HG03064 (cell line): ENCODE measurements at regions not wholly inside any gene's neighbourhood (a gene's known extent, or its start where the extent isn't known, plus 50 kb on each side); places are given as distances from the start of the nearest gene placed in this dataset.
"Not testable (repeated sequence)": the region's sequence is repeated elsewhere in the genome, so short reads cannot be mapped to it uniquely, and the experiment has no call there.

Experiments used
- ATAC-seq: cut with Tn5 transposase; IDR thresholded peaks from one replicate; pipeline ENCODE4 v1.9.1; 2021; ENCODE audit warnings: low read depth; ENCODE audit not compliant: unreplicated experiment

- ATAC-seq = no peak
Observed at GRCh38 chr11:115616971-115617370, 112.8 kb upstream of the CADM1 start.

- no peak for ATAC-seq
Observed at GRCh38 chr11:115613986-115614632, 109.9 kb upstream of the CADM1 start.

- no peak for ATAC-seq
Observed at GRCh38 chr11:115613004-115613403, 108.8 kb upstream of the CADM1 start.

- ATAC-seq = no peak
Observed at GRCh38 chr11:115612046-115612730, 108.0 kb upstream of the CADM1 start.

- ATAC-seq = no peak
Observed at GRCh38 chr11:115611343-115611742, 107.1 kb upstream of the CADM1 start.

- no peak for ATAC-seq
Observed at GRCh38 chr11:115610908-115611307, 106.7 kb upstream of the CADM1 start.

GRCh38 chr11:115610234-115610633 is 106.0 kb upstream of the CADM1 start:
- ATAC-seq = not testable (repeated sequence)

- no peak for ATAC-seq
Observed at GRCh38 chr11:115608976-115609375, 104.8 kb upstream of the CADM1 start.

- no peak for ATAC-seq
Observed at GRCh38 chr11:115607621-115608221, 103.5 kb upstream of the CADM1 start.

- no peak for ATAC-seq
Observed at GRCh38 chr11:115606498-115607220, 102.4 kb upstream of the CADM1 start.

- ATAC-seq = no peak
Observed at GRCh38 chr11:115605871-115606497, 101.8 kb upstream of the CADM1 start.

GRCh38 chr11:115605397-115605796 is 101.2 kb upstream of the CADM1 start:
- ATAC-seq = not testable (repeated sequence)

- ATAC-seq = no peak
Observed at GRCh38 chr11:115599125-115599524, 94.9 kb upstream of the CADM1 start.

GRCh38 chr11:115598257-115598901 is 94.2 kb upstream of the CADM1 start:
- no peak for ATAC-seq

- ATAC-seq = no peak
Observed at GRCh38 chr11:115591380-115591779, 87.2 kb upstream of the CADM1 start.

GRCh38 chr11:115590254-115590653 is 86.0 kb upstream of the CADM1 start:
- ATAC-seq = no peak

- no peak for ATAC-seq
Observed at GRCh38 chr11:115587718-115588342, 83.6 kb upstream of the CADM1 start.

GRCh38 chr11:115585361-115586024 is 81.3 kb upstream of the CADM1 start:
- peak; percentile 79 for ATAC-seq

- no peak for ATAC-seq
Observed at GRCh38 chr11:115581871-115582639, 77.8 kb upstream of the CADM1 start.
